KBM-7 (cell line): ENCODE measurements at regions not wholly inside any gene's neighbourhood (a gene's known extent, or its start where the extent isn't known, plus 50 kb on each side); places are given as distances from the start of the nearest gene placed in this dataset.

Source experiments
- DNase-seq: peaks from one replicate; pipeline ENCODE4 v3.0.0-alpha.2; 2015
- in situ Hi-C: fragments of 300-500 bp; cut with MboI; formaldehyde crosslinking; loops from 2 replicates; pipeline ENCODE4 v1.14.3; 2020; ENCODE audit warnings: low sequenced_read_pairs, low pct_unique_long_range_greater_than_20kb, mixed read lengths

- in situ Hi-C loops = no loop called here
- DNase-seq = no peak
Observed at GRCh38 chr9:16310278-16311110, 560.0 kb downstream of the BNC2 start.

DNA sequence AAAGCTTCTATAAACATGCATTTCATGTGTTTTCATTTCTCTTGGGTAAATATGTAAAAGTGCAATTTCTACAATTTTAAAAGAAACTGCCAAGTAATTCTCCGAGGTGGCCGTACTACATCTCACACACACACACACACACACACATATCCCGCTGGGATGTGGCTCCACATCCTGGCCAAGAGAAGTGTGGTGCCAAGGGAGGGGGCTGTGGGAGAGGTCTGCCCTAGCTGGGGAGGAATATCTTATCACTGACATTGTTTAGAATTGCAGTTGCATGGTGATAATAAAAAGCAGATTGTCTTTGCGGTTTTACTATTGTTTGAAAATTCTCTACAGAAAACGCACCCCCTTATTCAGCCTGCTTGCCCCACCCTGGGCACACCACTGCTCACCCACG is 558.4 kb downstream of the BNC2 start:
- in situ Hi-C loops = no loop called here
- DNase-seq = no peak

- DNase-seq = no peak
- in situ Hi-C loops = no loop called here
Observed at GRCh38 chr9:16312962-16313546, 557.4 kb downstream of the BNC2 start.

- no peak for DNase-seq
- in situ Hi-C loops = no loop called here
Observed at GRCh38 chr9:16314476-16314875, 556.0 kb downstream of the BNC2 start.

GRCh38 chr9:16315720-16316119 is 554.8 kb downstream of the BNC2 start:
- in situ Hi-C loops = no loop called here
- no peak for DNase-seq

DNA sequence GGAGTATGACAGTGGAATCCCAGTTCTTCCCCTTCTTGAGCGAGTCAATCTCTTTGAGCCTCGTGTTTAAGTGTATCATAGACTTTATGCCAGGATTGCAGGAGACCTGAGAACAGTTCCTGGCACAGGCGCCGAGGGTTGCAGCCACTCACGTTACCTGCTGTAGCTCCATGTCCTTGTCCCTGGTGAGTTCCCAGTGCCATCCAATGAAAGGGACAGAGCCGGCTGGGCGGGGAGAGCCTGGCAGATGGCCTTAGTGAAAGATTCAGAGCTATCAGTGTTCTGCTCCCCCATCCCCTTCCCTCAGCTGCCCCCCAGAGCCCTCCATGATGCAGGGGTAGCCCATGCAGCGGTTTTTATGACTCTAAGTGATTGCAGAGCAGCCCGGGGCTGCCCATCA is 554.0 kb downstream of the BNC2 start:
- no peak for DNase-seq
- in situ Hi-C loops = no loop called here

GRCh38 chr9:16316911-16317817 is 553.3 kb downstream of the BNC2 start:
- no peak for DNase-seq
- in situ Hi-C loops = no loop called here

DNA sequence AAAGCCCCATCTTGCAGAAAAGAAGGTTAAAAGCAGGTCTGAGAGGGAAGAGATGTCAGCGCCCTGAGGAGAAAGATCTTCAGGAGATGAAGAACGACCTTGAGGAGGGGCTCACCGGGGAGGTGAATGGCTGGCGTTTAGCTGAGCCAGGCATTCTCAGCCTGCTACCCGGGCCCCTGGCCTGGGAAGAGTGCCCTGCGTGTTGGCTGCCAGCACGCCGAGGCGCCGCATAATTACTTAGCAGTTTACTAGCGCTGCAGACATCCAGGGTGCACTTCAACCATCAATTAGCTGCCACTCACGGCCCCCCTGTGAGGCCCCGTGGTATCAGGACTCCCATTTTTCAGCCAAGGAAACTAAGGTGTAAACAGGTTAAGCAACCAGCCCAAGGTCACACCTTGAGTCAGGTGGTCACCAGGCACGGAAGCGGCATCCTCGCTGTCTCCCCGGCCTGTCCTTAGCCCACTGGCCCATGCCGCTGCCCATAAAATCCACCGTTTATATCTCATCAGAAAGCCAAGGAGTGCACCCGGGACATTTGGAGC is 551.9 kb downstream of the BNC2 start:
- in situ Hi-C loops = no loop called here
- no peak for DNase-seq

DNA sequence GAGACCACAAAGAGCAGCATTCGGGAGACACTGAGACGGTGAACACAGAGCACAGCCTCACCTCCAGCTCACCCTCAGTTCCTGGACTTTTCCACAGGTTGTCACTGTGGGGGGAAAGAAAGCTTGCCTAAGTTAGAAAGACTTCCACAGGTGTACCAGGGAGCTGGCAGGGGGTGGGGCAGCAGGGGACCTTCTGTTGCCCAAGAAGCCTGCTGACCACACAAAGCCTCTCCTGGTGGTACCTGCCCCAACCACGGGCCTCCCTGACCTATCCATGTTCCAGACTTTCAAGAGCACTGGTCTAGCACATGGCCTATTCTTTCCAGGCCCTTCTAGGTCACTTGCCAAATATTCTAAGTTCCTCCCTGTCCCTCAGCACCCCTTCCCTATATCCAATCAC is 550.8 kb downstream of the BNC2 start:
- in situ Hi-C loops = no loop called here
- no peak for DNase-seq

DNA sequence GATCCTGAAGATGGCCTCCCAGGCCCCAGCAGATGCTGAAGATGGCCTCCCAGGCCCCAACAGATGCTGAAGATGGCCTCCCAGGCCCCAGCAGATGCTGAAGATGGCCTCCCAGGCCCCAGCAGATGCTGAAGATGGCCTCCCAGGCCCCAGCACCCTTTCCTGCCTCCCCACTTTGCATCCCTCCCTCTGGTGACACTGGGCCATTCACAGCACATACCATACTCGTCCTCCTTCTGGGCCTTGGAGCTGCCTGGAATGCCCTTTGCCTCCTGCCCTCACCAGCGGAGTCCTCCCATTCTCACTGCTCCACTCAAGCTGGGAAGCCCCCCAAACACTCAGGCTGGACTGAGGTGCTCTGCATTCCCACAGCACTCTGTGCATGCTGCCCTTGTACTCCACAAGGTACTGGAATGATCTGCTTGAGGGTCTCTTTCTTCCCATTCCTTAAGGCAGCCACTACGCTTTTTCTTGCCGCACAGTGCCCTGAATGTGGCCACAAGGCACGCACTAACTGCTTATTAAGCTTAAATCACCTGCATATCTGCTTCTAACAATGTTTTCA is 550.0 kb downstream of the BNC2 start:
- in situ Hi-C loops = no loop called here
- no peak for DNase-seq

DNA sequence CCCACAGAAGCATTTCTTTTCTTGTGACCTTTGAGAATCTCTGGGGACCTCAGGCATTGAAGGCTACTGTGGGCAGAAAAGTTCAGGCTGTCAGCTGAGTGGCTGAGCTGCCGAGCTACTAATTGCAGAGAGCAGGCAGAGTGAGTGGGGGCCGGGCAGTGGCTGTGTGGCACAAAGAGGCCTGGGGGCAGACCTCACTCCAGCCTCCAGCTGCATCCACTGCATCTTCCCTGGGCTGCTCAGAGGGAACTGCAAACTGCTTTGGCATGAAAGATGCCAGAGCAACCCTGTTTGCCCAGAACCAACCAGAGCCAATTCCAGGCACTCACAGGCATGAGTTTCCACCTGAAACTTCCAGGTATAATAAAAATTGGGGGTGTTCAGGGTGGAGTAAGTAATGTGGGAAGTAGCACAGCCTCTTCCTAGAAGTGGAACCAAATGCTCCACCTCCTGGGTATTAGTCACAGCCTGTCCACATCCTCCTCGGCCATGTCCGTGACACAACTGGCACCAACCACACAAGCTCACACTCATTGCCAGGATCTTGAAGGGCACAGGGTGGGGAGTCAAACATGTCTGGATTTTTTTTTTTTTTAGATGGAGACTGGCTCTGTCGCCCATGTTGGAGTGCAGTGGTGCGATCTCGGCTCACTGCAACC is 548.9 kb downstream of the BNC2 start:
- DNase-seq = no peak
- in situ Hi-C loops = no loop called here

DNA sequence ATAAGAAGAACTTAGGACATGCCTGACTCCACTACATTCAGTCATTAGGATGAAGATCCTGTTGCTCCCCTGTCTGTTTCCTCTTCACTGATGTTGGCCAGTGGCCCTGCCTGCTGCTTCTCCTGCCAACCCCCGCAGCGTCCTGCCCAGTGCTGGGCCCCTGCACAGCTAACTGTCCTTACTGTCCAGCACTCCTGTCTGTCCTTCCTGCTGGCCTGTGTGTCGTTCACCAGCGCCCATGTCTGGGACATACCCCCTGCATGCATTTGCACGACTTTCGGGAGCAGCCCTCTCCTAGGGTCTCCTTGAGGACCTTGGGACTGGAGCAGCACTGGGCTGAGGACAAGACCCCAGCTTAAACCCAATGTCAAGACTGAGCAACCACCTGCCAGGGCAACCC is 547.6 kb downstream of the BNC2 start:
- in situ Hi-C loops = no loop called here
- DNase-seq = no peak

DNA sequence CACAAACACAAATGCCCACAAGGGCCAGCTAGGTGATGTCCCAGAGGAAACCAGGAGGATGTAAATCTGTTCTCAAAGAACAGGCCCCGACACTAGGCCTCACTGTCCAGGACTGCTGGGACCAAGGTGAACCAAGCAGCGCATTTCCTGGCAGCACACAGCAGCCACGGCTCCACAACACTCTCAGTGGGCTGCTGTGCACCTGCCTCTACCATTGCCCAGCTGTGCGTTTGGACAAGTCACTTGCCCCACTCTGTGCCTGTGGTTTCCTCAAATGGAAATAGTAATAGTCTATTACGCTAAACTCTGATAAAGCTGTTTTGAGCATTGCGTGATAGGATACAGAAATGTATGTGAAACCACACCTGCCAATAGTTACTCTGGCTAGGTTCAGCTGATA is 544.5 kb downstream of the BNC2 start:
- DNase-seq = no peak
- in situ Hi-C loops = no loop called here

GRCh38 chr9:16328349-16328748 is 542.1 kb downstream of the BNC2 start:
- DNase-seq = no peak
- in situ Hi-C loops = no loop called here

DNA sequence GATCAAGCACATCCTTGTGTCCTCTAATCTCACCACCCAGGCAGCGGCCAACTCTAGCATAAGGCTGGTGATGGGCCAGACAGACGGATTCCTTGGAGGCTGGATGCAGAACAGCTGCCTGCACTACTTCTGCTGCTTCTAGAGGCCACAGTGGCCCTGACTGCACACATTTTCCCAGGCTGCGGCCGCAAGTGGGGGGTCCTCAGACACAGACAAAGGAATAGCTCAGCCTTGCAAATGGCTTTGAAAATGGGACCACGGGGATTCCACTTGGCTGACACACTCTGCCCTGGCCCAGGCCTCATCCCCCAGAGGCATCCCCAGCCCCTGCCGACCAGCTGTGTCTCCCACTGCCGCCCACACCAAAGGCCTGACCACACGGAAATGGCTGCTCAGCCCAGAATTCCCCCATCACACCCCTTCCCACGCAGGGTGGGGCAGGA is 540.8 kb downstream of the BNC2 start:
- no peak for DNase-seq
- in situ Hi-C loops = no loop called here

DNA sequence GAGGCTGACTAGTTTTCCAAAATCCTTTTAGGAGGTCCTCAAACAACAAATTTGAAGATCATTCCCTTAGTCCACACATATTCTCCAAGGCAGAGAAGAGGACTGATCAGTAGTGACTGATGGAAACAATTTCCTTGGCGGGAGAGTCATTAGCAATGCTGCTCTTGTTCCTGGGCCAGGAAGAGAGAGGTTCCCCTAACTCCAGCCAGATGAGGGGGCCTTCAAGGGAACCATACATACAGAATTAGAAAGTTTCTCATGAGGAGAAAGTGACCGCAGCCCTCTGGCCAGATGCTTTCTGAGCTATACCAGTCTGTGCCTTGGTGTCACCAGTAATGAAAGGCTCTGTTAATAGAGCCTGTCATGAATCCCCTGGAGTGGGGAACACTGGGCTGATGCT is 539.4 kb downstream of the BNC2 start:
- in situ Hi-C loops = no loop called here
- no peak for DNase-seq

DNA sequence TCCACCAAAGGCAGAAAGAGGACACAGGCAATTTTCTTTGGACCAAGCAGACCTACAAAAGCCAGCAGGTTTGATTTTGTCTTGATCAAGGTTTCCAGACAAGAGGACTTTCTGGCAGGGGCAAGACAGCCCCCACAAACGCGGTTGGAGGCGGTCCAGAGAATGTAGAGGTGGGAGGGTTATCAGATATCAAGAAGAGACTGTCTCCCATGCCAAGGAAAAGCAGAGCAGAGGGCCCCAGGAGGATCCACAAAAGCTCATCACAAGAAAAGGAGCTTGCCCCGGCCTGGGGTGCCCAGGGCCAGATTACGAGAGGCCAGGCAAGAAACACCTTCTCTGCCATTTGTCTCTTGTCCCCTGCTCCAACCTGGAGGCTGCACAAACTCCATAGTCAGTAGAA is 538.9 kb downstream of the BNC2 start:
- in situ Hi-C loops = no loop called here
- DNase-seq = no peak

DNA sequence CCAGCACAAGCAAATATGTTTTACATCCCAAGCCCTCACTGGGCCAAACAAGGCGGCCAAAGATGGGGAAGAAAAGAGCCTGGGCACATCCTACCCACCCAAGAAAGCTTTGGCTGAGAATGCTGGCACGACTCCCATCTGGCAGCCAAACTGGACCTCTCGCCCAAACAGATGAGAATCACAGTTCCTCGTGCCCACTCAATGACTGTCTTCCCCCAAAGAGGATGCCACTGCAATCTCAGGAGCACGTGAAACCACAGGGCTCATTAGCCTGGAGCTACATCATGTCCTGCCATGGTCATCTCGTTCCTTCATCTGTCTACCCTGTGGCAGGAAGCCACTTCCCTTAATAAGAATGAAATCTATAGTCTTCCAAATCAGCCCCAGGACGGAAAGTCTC is 536.8 kb downstream of the BNC2 start:
- in situ Hi-C loops = no loop called here
- no peak for DNase-seq
